SH-SY5Y (cell line): ENCODE measurements at regions not wholly inside any gene's neighbourhood (a gene's known extent, or its start where the extent isn't known, plus 50 kb on each side); places are given as distances from the start of the nearest gene placed in this dataset.

Experiments
- GATA2 ChIP-seq: IDR thresholded peaks from 2 replicates; pipeline ENCODE4 v1.6.1; 2011; ENCODE audit warnings: mild to moderate bottlenecking, low read depth, low read length
- GATA3 ChIP-seq: IDR thresholded peaks from 2 replicates; pipeline ENCODE4 v1.6.1; 2011; ENCODE audit warnings: low read depth, mild to moderate bottlenecking, low read length, moderate library complexity

- TF ChIP-seq GATA2 (no peak), GATA3 (no peak)
Measured at GRCh38 chr3:106570426-106570825, 701.6 kb upstream of the CBLB start.
